ENCODE measurements at regions not wholly inside any gene's neighbourhood (a gene's known extent, or its start where the extent isn't known, plus 50 kb on each side); places are given as distances from the start of the nearest gene placed in this dataset.

DNA sequence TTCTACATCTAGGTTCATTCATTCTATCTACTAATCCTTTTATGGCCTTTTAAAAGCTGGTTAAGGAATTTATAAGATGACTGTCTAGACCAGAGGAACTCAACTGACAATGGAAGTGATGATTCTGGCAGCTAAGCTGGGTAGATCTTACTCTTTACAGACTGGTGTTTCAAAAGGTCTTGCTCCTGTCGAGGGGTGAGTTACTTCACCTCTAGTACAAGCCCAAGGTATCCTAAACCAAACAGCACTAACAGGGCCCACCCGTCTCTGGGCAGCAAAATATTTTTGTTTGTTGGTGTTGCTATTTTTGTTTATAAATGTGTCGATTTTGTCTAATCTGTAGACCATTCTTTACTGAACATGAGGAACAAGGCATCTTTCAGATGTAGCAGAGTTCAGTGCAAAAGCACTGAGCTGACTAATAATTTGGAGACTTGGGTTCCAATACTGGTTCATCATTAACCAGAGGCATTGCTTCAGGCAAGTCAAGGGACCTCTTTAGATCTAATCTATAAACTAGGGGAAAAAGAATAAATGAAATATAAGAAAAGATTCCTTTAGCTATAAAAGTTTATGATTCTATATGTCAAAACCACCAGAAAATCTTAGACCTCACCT lies 90.3 kb upstream of the FRG1 start:
- H3K9me3 ChIP-seq: peaks cover 0 to 10% (median 7%) of the 10 kb centered on the region in 3 donors
- H3K36me3 ChIP-seq: no peaks in the 10 kb centered on the region
- no peak for DNase-seq
- H3K27me3 ChIP-seq: no peaks in the 10 kb centered on the region
- H3K4me3 ChIP-seq: no peak overlapping the region
- intact Hi-C loops (cut with DNase I; ENCODE audit: low total_unique reads): no loop called here
- TF ChIP-seq, protein P1, sequence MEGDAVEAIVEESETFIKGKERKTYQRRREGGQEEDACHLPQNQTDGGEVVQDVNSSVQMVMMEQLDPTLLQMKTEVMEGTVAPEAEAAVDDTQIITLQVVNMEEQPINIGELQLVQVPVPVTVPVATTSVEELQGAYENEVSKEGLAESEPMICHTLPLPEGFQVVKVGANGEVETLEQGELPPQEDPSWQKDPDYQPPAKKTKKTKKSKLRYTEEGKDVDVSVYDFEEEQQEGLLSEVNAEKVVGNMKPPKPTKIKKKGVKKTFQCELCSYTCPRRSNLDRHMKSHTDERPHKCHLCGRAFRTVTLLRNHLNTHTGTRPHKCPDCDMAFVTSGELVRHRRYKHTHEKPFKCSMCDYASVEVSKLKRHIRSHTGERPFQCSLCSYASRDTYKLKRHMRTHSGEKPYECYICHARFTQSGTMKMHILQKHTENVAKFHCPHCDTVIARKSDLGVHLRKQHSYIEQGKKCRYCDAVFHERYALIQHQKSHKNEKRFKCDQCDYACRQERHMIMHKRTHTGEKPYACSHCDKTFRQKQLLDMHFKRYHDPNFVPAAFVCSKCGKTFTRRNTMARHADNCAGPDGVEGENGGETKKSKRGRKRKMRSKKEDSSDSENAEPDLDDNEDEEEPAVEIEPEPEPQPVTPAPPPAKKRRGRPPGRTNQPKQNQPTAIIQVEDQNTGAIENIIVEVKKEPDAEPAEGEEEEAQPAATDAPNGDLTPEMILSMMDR (IDR thresholded peaks at IDR 0.05): no peak
- H3K27ac ChIP-seq: no peak overlapping the region
- H3K4me1 ChIP-seq: no peaks in the 10 kb centered on the region

DNA sequence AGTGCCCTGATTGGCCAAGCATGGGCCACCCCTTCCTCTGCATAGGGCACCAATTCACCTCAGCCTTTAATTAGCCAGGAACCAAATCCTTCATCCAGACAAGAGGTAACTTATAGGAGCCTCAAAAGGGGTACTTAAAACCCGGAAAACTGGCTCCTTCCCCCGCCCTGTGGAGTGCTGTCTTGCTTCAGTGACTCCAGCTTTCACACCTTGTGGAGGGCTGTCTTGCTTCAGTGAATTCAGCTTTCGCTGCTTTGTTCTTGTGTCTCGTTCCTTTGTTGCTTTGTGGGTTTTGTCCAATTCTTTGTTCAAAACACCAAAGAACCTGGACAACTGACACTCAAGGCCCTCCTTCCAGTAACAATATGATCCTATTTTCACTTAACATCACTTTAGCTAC lies 82.2 kb upstream of the FRG1 start:
- H3K27me3 ChIP-seq: no peaks in the 10 kb centered on the region
- H3K9me3 ChIP-seq: peaks cover 0 to 4% (median 2%) of the 10 kb centered on the region in 3 donors
- DNase-seq: no peak
- H3K4me1 ChIP-seq: no peaks in the 10 kb centered on the region
- TF ChIP-seq, protein P1 (IDR thresholded peaks at IDR 0.05): no peak
- no peak overlapping the region for H3K27ac ChIP-seq
- H3K4me3 ChIP-seq: no peak overlapping the region
- intact Hi-C loops (cut with DNase I; ENCODE audit: low total_unique reads): no loop called here
- no peaks in the 10 kb centered on the region for H3K36me3 ChIP-seq

DNA sequence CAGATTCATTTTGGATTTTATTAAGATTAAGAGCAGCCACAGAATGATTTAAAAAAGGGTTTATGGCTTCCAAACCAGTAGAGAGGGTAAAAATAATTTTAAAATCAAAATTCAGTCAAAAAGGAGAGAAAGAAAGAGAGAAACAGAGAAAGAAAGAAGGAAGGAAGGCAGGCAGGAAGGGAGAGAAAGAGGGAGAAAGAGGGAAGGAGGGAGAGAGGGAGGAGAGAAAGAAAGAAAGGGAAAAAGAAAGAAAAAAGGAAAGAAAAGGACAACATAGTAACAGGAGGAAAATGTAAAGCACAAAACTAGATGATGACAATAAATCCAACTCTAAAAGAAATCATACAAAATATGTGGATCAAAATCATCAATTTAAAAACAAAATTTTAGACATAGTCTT lies 79.6 kb upstream of the FRG1 start:
- Histone ChIP-seq H3K4me3 (no peak overlapping the region), H3K36me3 (no peaks in the 10 kb centered on the region), H3K27ac (no peak overlapping the region), H3K9me3 (no peaks in the 10 kb centered on the region), H3K4me1 (no peaks in the 10 kb centered on the region), H3K27me3 (no peaks in the 10 kb centered on the region)
- intact Hi-C loops (cut with DNase I; ENCODE audit: low total_unique reads): no loop called here
- DNase-seq: no peak
- TF ChIP-seq, protein P1 (IDR thresholded peaks at IDR 0.05): no peak

GRCh38 chr4:189869236-189869635 lies 71.4 kb upstream of the FRG1 start:
- intact Hi-C loops (cut with DNase I; ENCODE audit: low total_unique reads): no loop called here
- Histone ChIP-seq H3K27me3 (no peaks in the 10 kb centered on the region), H3K4me1 (no peaks in the 10 kb centered on the region), H3K36me3 (no peaks in the 10 kb centered on the region), H3K9me3 (no peaks in the 10 kb centered on the region), H3K4me3 (no peak overlapping the region), H3K27ac (no peak overlapping the region)
- no peak for DNase-seq
- TF ChIP-seq, protein P1 (IDR thresholded peaks at IDR 0.05): no peak

- intact Hi-C loops (cut with DNase I; ENCODE audit: low total_unique reads): no loop called here
- Histone ChIP-seq H3K9me3 (no peaks in the 10 kb centered on the region), H3K4me1 (no peaks in the 10 kb centered on the region), H3K27me3 (no peaks in the 10 kb centered on the region), H3K36me3 (no peaks in the 10 kb centered on the region), H3K27ac (no peak overlapping the region), H3K4me3 (no peak overlapping the region)
- TF ChIP-seq, protein P1 (IDR thresholded peaks at IDR 0.05): no peak
- no peak for DNase-seq
These were observed 70.0 kb upstream of the FRG1 start for GRCh38 chr4:189870511-189871234.
